Ramos (cell line): ENCODE measurements at regions not wholly inside any gene's neighbourhood (a gene's known extent, or its start where the extent isn't known, plus 50 kb on each side); places are given as distances from the start of the nearest gene placed in this dataset.
"Not testable (repeated sequence)": the region's sequence is repeated elsewhere in the genome, so short reads cannot be mapped to it uniquely, and the experiment has no call there.

Experiments used
- in situ Hi-C: fragments of 300-500 bp; cut with MboI; formaldehyde crosslinking; loops from one replicate; pipeline ENCODE4 v1.14.3; 2022; ENCODE audit warnings: low sequenced_read_pairs; ENCODE audit not compliant: unreplicated experiment

DNA sequence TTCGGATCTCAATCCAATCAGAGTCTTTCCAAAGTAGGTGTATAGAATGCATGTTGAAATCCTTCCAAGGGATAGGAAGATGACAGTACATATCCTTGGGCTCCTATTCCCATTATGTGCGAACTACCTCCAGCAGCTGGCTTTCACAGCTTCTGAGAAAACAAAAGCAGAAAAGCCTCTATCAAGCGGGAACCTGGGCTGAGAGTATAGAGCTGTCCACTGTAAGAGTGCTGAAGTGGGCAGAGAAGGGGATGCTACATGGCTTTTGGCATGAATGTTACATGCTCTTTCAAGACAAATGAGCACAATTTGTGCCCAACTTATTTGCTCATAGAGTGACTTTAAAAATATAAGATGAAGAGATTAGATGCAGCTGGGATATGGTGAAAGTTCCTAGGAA is 993.5 kb downstream of the CDH8 start:
- in situ Hi-C loops: no loop called here

DNA sequence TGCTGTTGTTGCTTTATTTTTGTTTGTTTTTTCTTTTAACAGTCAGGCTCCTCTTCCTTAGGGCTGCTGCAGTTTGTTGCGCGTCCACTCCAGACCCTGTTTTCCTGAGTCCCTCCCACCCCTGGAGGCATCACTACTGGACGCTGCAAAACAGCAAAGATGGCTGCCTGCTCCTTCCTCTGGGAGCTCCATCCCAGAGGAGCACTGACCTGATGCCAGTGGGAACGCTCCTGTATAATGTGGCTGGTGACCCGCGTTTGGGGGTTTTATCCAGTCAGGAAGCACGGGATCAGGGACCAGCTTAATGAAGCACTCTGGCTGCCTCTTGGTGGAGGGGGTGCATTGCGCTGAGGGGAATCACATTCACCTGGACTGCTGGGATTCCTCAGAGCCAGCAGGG is 1005.6 kb downstream of the CDH8 start:
- in situ Hi-C loops: no loop called here

DNA sequence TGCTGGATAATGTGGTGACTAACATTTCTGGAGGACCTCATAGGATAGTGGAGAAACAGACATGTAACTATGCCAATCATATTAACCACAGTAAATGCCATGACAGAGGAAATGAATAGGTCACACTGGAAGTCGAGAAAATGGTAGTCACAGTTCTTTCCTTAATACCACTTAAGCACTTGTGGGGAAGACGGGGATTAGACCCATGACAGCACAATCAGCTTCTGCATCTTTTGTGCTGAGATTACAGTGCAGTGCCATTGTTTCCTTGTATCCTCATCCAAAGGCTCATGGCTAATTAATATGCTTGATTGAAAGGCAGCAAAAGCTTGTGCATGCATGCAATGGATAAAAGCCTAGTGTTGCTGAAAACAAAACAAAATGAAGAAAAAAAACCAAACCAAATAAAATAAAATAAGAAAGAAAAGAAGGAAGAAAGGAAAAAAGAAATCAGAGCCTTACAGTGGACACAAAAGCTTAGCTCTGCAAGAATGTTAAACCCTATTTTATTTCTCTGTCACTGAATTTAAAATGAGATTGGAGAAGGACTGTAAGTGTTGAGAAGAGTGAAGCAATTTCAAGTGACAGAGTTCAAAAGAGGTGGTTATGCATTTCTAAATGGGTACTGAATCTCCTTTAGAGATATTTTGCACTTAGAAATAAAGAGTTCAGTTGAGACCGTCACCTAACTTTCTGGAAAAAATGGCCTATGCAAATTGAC is 1011.9 kb downstream of the CDH8 start:
- in situ Hi-C loops: no loop called here

DNA sequence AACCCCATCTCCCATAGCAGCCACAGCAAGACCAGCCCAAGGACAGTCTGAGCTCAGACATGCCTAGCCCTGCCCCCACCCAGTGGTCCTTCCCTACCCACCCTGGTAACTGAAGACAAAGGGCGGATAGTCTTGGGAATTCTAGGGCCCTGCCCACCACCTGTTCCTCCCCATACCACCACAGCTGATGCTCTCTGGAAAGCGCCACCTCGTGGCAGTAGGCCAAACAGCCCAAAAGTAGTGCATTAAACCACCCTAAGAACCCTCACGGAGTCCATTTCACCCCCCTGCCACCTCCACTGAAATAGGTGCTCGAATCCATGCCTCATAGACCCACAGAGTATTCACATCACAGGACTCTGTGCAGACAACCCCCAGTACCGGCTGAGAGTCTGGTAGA is 1021.4 kb downstream of the CDH8 start:
- in situ Hi-C loops: no loop called here

DNA sequence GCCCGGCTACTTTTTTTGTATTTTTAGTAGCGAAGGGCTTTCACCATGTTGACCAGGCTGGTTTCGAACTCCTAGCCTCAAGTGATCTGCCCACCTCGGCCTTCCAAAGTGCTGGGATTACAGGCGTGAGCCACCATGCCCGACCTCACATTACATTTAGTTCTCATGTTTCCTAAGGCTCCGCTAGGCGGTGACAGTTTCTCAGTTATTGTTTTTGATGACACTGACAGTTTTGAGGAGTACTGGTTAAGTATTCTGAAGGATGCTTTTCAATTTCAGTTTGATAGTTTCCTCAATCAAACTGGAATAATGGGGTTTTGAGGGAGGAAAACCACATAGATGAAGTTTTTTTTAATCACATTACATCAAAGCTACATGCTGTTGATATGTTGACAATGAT is 1028.5 kb downstream of the CDH8 start:
- in situ Hi-C loops: no loop called here

DNA sequence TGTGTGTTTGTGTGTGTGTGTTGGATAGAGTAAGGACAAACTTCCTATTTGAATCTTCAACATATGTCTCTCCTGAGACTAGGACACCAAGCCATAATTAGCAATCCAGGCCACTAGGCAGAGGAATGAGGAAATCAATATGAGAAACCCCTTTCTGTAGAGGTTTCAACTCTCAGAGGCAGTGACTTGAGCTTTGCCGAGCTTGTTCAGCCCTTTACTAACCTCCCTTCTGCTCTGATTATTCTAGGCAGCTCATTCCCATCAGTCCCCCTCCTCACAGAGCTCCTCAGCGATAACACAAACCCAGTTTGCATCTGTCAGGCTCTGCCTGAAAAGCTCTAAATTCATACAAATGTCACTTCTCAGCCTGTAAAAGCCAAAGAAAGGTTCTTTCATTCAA is 1030.3 kb downstream of the CDH8 start:
- in situ Hi-C loops: no loop called here

DNA sequence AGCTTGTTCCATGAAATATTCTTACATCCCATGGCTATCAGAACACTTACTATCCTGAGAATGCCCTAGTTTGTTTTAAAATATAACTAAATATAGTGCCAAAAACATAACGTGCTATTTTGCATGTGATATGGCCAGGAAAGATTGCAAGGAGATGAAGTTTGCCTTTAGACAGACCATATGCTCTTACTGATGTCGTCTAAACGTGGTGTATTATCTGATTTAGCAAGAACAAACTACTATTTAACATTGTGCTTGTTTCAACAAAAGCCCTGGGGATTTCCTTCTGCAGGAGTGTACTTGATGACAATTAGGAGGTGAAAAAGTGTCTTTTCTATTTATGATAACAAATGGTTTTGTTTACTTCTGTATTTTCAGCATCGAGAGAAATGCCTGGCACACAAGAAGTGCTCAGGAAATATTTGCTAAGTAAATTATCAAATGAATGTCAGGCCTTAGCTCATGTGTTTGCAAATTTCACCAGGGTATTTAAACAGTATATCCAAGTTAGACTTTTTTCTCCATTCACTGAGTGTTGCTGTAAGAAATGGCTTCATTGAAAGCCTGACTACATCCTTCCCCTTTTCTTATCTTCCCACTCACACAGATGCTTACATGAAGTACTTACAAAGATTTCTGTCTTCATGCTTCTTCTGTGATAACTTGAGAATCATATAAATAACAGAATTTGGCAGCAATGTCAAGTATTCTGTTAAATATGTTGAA is 1033.6 kb downstream of the CDH8 start:
- in situ Hi-C loops: no loop called here

DNA sequence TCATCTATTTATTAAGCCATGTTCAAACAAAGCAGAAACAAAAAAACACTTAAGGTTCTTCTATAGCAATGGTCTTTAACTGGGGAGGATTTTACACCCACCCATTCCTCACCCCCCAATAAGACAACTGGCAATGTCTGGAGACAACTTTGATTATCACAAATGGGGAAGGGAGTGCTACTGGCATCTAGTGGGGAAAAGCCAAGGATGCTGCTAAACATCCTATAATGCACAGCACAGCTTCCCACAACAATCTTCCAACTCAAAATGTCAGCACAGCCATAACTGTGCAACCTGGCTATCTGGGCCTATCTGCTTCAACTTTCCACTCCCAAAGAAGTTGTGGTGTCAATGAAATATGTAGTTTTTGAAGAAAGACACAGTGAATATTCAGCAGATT is 1044.4 kb downstream of the CDH8 start:
- in situ Hi-C loops: no loop called here

DNA sequence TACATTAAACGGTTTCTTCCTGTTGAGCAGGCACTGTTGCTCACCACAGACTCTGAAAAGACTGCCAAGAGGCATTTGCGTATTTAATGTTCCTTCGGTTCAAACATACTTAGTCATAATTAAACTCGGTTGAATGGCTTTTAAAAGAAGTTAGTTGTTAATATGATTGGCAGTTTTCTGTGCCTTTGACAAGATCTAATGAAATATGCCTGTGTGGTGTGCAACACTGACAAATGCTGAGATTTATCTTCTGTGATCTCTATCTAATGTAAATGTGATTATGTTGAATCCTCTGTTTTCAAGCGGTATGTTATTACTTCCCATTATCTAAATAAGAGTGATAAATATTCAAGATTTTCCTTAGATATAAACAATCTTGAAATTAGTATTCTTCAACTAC is 1046.6 kb downstream of the CDH8 start:
- in situ Hi-C loops: no loop called here

DNA sequence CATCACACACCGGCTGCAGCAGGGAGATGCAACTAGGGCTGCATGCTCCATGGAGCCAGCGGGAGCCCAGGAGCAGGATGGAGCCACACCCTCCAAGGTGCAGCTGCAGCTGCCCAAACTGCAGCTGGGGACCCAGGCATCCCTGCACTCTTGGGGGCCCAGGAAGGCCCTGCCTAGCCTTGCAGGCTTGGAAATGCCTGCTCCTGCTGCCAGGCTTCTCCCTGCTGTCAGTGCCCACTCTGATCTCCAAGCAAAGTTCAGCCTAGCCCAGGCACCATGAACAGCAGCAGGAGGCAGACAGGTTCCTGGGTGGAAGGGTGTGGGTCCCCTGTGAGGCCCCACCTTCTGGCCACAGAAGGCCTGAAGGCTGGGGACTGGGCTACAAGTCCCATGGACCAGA is 1057.1 kb downstream of the CDH8 start:
- in situ Hi-C loops: no loop called here

DNA sequence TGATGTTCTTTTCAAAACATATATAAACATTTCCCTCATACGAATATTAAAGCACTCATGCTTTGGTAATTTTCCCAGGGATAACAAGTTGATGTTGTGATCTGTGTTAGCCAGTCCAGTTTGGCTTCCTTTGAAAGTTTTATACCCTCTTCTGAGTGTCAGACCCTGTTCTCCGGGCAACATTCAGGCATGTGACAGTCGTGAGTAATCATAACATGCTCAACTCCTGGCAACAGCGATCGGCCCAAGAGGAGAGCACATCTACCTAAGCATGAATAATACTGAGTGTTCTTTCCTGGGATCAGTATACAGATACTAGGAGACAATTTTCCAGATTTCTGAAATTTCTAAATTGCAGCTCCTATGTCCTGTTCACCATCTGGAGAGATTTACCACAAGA is 1086.4 kb downstream of the CDH8 start:
- in situ Hi-C loops: loop anchor here (25.0 kb wide), 1 partner anchor 87 kb away; no protein-coding TSS in a partner anchor

DNA sequence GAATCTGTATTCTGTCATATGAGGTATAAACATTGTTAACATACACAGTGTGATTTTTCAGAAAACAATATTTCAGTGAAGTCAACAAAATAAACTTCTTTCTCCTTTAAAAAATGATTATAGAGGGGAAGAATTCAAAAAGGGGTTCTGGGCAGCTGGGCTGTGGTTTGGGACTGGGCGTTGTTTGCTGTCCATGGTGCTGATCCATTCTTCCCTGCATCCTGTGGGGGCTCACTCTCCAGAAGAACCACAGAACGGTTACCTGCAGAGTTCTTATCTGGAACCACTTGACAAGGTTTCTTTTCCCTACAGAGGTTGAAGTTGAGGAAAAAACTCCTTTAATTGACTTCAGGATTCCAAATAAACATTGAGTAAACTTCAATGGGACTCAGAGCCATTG is 1091.0 kb downstream of the CDH8 start:
- in situ Hi-C loops: no loop called here

DNA sequence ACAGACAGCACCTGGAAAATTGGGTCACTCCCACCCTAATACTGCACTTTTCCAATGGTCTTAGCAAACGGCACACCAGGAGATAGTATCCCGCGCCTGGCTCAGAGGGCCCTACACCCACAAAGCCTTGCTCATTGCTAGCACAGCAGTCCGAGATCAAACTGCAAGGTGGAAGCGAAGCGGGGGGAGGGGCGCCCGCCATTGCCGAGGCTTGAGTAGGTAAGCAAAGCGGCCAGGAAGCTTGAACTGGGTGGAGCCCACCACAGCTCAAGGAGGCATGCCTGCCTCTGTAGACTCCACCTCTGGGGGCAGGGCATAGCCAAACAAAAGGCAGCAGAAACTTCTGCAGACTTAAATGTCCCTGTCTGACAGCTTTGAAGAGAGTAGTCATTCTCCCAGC is 1100.0 kb downstream of the CDH8 start:
- in situ Hi-C loops: not testable (repeated sequence)

DNA sequence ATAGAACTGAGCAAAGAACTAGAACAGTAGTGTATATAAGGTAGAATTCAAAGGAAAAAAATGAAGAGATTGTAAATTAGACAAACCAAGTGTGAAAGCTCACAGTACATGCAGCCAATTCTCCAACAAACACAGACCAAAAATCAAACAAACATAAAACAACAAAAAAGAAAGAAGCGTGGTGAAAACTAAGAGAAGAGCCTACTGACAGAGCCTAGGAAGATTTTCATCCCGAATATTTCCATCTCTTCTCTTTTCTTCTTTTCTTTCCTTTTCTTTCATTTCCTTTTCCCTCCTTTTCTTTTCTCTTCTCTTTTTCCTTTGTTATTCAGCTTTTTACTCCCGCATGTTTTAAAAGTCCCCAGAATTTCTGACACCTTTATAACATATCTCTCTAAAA is 1103.6 kb downstream of the CDH8 start:
- in situ Hi-C loops: no loop called here

DNA sequence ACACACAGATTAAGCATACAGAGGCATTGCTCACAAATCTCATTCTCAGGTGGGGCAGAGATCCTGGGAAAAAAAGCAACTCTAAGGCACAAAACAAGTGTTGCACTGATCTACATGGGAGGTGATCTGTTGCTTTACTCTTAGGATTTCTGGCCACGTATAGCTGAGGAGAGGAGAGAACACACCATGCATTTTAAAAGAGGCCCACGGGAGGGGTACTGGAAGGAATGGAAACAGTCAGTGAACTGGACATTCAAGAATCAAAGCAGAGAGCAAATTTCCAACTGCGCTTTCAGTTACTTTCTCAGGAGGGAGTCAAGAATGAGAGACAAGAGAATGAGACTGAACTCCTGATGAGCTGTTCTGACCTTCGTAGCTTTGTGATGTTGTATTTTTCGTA is 1105.9 kb downstream of the CDH8 start:
- in situ Hi-C loops: no loop called here

DNA sequence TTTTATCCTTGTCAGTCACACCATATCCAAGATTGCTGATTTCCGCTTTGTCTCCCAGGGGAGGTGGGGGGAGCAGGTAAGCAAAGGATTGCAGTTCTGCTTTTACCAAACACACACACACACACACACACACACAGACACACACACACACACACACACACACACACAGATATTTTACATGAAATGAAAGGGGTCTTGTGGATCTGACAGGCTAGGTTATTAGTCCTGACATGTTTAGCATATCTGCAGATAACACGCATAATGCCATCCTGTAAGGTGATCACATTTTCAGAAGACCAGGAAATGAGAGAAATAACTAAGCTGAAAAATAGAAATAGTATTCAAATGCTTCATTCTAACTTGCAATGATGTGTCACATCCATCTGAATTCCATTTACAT is 1113.3 kb downstream of the CDH8 start:
- in situ Hi-C loops: no loop called here

DNA sequence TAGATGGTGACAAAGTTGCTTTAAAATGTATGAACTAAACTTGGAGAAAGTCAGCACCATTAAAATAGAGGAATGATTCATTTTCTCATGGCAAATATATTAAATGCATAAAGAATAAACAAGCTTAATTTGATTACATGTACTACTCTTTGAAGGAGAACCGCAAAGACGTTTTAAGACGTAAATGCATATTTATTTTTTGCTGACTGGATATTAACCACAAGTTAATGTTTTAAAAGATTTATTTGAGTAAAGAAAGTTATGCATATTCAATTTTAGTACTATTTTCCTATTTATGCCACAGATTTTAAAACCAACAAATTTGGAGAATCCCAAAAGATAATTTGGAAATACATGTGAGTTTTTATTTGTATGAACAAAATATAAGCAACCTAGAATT is 1121.9 kb downstream of the CDH8 start:
- in situ Hi-C loops: no loop called here

DNA sequence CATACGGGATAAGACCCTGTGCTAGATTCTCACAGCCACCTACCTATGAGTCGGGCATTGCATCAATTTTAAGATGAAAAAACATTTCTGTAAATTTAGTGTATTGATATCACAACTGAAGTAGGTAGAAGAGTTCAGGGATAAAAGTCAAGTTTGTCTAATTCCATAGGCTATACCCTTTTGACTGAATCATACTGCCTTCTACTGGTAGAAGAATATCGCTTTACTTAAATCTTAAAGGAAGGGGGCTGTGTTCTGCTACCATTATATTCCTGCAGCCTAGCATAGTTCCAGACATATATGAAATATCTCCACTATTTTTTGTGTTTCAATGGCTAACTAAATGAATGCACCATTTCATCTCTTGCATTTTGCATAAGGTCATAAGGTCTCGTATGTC is 1128.6 kb downstream of the CDH8 start:
- in situ Hi-C loops: no loop called here

DNA sequence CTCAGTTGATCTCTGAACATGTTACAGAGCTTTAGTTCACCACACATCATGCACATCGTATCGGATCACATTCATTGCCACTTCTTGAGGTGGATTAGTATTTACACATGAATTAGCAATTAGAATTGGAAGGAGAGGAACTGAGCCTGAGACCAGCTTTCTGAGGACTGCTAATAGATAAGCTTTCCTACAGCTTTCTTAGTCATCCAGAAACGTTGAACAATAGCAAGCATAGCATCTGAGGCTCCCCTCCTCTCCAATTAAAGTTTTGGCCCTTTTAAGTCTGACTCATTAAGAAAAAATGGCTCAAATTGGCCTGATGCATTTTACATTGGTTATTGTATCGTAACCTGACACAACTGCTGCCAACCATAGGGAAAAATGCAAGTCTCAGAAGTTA is 1130.4 kb downstream of the CDH8 start:
- in situ Hi-C loops: no loop called here

DNA sequence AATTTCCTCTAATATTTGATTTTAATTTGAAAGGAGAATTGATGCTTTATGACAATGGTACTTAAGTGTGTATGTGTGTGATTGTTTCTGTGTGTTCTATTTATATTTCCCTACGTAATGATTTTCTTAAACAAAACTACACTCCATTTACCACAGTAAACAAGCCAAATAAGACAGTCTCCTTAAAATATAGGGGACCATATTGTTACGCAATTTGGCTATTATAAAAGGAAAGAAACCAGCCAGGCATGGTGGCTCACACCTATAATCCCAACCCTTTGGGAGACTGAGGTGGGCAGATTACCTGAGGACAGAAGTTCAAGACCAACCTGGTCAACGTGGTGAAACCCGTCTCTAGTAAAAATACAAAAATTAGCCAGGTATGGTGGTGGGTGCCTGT is 1134.1 kb downstream of the CDH8 start:
- in situ Hi-C loops: no loop called here

DNA sequence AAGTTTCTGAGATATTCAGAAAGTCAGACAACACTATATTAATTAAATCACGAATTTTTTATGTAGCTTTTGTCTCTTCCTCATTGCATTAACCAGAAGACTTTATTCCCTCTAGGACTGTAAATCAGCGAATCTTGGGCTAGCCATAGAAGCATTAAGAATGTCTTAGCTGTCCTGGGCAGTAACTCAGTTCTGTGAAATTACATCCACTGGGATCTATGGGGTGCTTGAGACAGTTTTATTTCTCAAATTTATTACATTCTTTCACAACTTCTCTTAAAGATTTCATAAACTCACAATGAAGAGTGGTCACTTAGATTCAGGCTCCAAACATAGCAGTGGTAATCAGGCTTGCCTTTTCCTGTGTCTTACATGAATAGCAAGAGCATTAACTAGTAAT is 1153.4 kb downstream of the CDH8 start:
- in situ Hi-C loops: no loop called here

DNA sequence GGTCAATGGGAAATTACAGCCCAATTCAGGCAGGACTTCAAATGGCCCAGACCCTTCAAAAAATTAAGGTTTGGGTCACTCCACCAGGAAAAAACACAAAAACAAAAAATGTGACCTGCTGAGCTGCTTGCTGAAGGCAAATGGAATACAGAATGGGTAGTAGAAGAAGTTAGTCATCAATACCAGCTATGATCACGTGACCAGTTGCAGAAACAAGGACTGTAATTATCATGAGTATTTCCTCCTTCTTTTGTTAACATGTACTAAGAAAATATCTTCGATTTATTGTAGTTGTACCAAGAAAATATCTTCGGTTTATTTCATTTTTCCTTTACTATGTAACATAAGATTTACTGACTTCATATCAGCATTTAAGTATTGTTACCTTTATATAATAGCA is 1183.6 kb downstream of the CDH8 start:
- in situ Hi-C loops: loop anchor here (25.0 kb wide), 1 partner anchor 110 kb away; no protein-coding TSS in a partner anchor
